NCI-H748 (cell line): ENCODE measurements at regions not wholly inside any gene's neighbourhood (a gene's known extent, or its start where the extent isn't known, plus 50 kb on each side); places are given as distances from the start of the nearest gene placed in this dataset.
"Not testable (repeated sequence)": the region's sequence is repeated elsewhere in the genome, so short reads cannot be mapped to it uniquely, and the experiment has no call there.

Source experiments
- DNase-seq: peaks from one replicate; lab custom pipeline; 2025; ENCODE audit not compliant: unreplicated experiment; lab: John Stamatoyannopoulos, UW

DNA sequence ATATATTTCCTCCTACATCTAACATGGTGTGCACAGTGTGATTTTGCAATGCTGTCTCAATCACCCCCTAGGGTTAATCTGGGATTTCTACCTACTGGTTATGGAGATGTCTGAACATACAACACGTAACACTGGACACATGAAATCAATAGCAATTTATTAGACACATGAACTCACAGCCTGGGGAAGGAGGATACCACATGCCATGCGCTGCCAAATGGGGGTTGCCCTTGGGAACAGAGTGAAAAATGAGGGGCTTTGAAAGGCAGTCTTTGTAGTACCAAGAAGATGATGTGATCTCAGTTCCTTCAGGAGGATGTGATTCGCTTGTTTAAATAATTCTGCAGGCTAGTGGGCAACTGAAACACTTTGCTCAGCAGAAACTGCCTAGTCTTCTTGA lies 253.6 kb upstream of the LRRC4C start:
- no peak for DNase-seq

DNA sequence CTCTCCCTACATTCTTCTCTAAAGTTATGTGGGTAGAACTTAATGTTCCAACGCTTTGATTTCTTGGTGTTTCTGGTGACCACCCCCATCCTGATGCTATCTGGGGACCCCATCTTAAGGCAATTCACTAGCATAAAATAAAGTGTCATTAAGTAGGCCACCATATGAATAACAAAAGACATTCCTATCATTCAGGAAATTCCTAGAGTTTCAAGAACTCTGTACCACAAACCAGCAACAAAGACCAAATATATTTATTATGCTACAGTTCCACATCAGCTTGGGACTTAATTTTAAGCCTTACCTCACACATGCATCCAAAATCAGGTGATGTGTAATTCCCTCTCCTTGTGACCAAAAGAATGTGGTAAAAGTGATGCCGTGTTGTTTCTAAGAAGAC lies 254.6 kb upstream of the LRRC4C start:
- no peak for DNase-seq

DNA sequence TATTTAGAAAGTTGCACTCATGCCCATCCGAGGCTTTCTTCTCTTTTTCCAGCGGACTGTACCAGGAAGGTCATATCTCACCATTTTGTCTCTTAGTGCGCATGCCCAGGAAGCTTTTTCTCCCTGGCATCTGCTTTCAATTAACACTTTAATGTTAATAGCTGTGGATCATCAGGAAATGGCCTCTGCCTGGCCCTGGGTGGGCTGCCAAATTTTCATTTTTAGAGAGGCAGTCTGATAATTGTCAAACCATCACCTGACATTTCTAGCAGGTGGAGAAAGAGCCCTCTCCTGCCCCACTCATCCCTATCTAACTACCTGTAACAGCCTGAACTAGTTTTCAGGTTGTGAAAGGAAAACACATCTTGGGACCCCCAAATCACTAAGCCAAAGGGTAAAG lies 257.4 kb upstream of the LRRC4C start:
- no peak for DNase-seq

GRCh38 chr11:41720761-41721160 lies 261.3 kb upstream of the LRRC4C start:
- DNase-seq: no peak

DNA sequence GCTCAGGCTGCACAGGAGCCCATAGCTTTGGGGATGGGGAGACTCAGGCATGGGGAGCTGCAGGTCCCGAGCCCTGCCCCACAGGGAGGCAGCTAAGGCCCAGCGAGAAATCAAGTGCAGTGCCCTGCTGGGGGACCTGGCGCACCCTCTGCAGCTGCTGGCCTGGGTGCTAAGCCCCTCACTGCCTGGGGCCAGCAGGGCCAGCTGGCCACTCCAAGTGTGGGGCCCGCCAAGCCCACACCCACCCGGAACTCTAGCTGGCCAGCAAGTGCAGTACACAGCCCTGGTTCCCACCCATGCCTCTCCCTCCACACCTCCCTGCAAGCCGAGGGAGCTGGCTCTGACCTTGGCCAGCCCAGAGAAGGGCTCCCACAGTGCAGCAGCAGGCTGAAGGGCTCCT lies 268.7 kb upstream of the LRRC4C start:
- DNase-seq: not testable (repeated sequence)

DNA sequence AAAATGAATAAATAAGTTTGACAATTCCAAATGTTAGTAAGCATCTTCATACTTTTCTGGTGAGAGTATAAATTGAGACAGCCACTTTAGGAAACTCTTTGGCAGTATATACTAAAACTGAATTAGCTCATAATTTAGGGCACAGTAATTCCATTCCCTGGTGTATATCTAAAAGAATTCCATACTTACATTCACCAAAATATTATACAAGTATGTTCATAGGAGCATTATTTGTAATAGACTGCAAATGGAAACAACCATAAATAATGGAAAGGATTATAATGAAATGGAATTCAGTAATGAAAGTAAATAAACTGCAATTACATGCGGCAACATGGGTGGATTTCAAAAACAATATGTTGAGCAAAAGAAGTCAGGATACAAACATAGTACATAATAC lies 315.8 kb upstream of the LRRC4C start:
- no peak for DNase-seq

- DNase-seq: no peak
Observed at GRCh38 chr11:41779401-41779960, 320.0 kb upstream of the LRRC4C start.

GRCh38 chr11:41781441-41781840 lies 322.0 kb upstream of the LRRC4C start:
- DNase-seq: no peak

- no peak for DNase-seq
Observed at GRCh38 chr11:41784513-41785335, 325.3 kb upstream of the LRRC4C start.

DNA sequence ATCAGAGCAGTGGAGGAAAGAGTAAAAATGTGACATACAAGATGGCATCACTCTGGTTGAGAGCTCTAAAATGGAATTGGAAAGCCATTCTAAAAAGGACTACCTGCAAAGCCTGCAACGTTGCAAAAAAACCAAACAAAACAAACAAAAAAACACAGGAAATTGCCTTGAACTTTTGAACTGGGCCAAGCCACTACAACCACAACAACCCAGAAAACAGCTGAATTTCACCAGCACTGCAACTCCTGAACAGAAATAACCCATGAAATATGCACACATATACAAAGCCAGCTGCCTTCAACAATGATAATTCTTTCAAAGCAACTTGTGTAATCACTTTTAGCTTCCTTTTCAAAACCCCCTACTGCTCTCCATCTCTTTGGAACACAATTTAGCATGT lies 326.6 kb upstream of the LRRC4C start:
- no peak for DNase-seq

- DNase-seq: no peak
Observed at GRCh38 chr11:41788177-41788576, 328.7 kb upstream of the LRRC4C start.

DNA sequence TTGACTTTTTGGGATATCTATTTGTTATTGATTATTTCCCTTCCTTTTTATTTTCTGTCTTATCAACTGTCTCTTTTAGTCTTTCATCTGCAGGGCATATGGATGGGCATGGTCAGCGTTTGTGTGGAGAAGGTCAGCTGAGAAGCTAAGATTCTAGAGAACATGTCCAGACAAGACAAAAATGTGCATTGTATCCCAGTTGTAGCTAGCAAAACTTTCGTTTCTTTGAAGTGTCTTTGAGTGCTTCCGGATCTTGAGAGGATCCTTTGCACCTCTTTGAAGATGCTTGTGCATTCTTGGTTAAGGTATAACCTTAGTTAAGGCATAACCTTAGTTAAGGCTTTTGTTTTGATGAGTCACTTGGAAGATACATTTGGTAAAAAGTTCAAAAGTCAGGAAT lies 329.9 kb upstream of the LRRC4C start:
- no peak for DNase-seq

GRCh38 chr11:41795004-41795403 lies 335.6 kb upstream of the LRRC4C start:
- no peak for DNase-seq

- DNase-seq: no peak
Observed at GRCh38 chr11:41799754-41800153, 340.3 kb upstream of the LRRC4C start.

DNA sequence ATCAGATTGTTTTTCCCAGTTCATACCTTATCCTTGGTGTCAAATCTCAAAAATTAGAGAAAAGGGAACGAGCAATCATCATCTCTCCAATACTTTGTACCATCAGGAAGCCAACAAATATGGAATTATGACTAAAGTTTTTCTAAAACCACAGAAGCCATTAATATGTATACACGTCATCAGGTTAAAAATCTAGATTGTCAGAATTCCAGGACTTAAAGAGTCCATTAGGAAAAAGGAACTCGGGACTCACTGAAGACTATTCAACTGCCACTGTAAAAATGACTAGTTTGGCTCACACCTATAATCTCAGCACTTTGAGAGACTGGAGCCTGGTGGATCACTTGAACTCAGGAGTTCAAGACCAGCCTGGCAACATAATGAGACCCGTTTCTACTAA lies 344.4 kb upstream of the LRRC4C start:
- DNase-seq: no peak

GRCh38 chr11:41816396-41816795 lies 356.9 kb upstream of the LRRC4C start:
- DNase-seq: no peak

- DNase-seq: not testable (repeated sequence)
Observed at GRCh38 chr11:41824287-41824686, 364.8 kb upstream of the LRRC4C start.

DNA sequence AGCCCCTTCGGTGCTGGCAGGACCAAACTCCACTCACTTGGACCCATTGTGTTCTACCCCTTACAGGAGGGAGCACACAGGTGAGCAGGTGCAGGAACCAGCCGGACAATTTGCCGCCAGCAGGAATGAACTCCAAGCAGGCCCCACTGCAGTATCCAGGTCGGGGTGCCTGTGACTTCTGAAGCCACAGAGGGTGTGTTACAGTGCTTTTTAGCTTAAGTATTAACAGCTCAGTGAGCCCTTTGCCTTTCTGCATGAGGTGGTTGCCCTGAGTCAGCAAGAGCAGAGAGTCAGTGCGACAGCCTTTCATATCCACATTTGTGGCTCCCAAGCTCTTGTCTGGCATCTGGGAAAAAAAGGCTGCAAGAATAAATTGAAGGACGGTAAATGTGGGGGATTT lies 366.6 kb upstream of the LRRC4C start:
- no peak for DNase-seq

GRCh38 chr11:41836431-41836830 lies 377.0 kb upstream of the LRRC4C start:
- DNase-seq: no peak

DNA sequence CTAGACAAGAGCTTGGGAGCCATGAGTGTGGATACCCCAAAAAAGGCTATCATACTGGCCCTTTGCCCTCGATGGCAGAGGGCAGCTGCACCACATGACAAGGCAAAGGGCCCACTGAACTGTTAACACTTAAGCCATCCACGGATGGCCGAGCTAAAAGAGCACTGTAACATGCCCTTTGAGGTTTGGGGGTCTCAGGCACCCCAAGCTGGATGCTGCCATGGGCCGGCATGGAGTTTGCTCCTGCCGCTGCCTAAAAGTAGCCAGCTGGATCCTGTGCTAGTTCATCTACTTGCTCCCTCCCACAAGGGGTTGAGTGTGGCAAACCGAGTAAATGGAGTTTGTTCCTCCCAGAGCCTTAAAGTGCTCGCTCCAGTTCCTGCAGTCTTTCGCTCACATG lies 383.2 kb upstream of the LRRC4C start:
- no peak for DNase-seq

DNA sequence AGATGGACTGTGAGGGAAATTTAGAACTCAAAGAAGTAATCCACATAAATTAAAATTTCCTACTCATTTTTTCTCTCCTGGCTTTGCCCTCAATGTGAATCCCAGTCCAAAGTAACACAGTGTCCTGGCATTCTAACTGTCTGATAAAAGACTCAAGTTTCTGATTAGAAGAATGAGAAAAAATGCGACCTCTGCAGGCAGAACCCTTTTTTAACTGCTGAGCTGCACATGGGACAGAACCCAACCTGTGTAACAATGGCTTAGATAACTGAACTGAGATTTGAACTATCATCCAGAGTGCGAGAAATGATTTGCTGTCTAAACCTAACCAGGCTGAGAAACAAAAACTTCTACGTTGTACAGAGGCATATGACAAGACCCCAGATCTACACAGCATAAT lies 385.6 kb upstream of the LRRC4C start:
- no peak for DNase-seq

GRCh38 chr11:41848349-41848748 lies 388.9 kb upstream of the LRRC4C start:
- DNase-seq: no peak

GRCh38 chr11:41849250-41849649 lies 389.8 kb upstream of the LRRC4C start:
- DNase-seq: no peak
